Thoracic aorta (tissue), 2 donors: ENCODE measurements at regions not wholly inside any gene's neighbourhood (a gene's known extent, or its start where the extent isn't known, plus 50 kb on each side); places are given as distances from the start of the nearest gene placed in this dataset.

Source experiments
- ATAC-seq: fragments of 150-250 bp; one replicate; pipeline ENCODE4 v1.8.0; 2017; ENCODE audit warnings: low read depth; ENCODE audit not compliant: insufficient number of reproducible peaks, low FRiP score
- DNase-seq: peaks from one replicate; pipeline ENCODE4 v3.0.0-alpha.2; 2020; ENCODE audit warnings: low spot score
- H3K27ac ChIP-seq, 2 donors: fragments of 200-600 bp; sonication (generic); 1 replicate in 1 of 2; 2 replicates in 1 of 2; pipeline ENCODE4 v1.5.1; 2016; ENCODE audit warnings: mild to moderate bottlenecking in 2 of 2, moderate library complexity in 2 of 2
- H3K27me3 ChIP-seq: fragments of 200-600 bp; sonication (generic); replicated peaks from 2 replicates; pipeline ENCODE4 v1.6.0; 2016; ENCODE audit warnings: mild to moderate bottlenecking; ENCODE audit not compliant: insufficient read depth
- H3K36me3 ChIP-seq: fragments of 200-600 bp; sonication (generic); one replicate; pipeline ENCODE4 v1.5.1; 2016
- H3K4me1 ChIP-seq, 2 donors: fragments of 200-600 bp; sonication (generic); 1 replicate in 1 of 2; 2 replicates in 1 of 2; pipeline versions ENCODE4 v1.5.1 to v1.6.0; 2016; ENCODE audit warnings: low read depth in 2 of 2, mild to moderate bottlenecking in 1 of 2; ENCODE audit not compliant: control insufficient read depth in 1 of 2
- H3K4me3 ChIP-seq: fragments of 200-600 bp; sonication (generic); 2 replicates; pipeline ENCODE4 v1.5.1; 2016; ENCODE audit warnings: mild to moderate bottlenecking
- H3K9me3 ChIP-seq: fragments of 200-600 bp; sonication (generic); 2 replicates; pipeline ENCODE4 v1.5.1; 2016
- CTCF ChIP-seq: fragments of 200-600 bp; sonication (generic); IDR thresholded peaks from one replicate; pipeline ENCODE4 v1.5.1; 2019; ENCODE audit warnings: antibody characterized with exemption

- DNase-seq, result no peak
- H3K27ac ChIP-seq, result no peak overlapping the region
- H3K4me3 ChIP-seq, result no peak overlapping the region
- peaks cover 5 to 29% of the 10 kb centered on the region in 2 donors for H3K4me1 ChIP-seq
- no peaks in the 10 kb centered on the region for H3K9me3 ChIP-seq
- no peak for ATAC-seq
- H3K27me3 ChIP-seq, result no peaks in the 10 kb centered on the region
- no peaks in the 10 kb centered on the region for H3K36me3 ChIP-seq
- TF ChIP-seq CTCF, result no peak
Observed at GRCh38 chr14:34069854-34070582, 119.1 kb upstream of the EGLN3 start.

- Histone ChIP-seq H3K9me3 (no peaks in the 10 kb centered on the region), H3K4me1 (peaks cover 11 to 49% of the 10 kb centered on the region in 2 donors), H3K27me3 (no peaks in the 10 kb centered on the region), H3K36me3 (no peaks in the 10 kb centered on the region), H3K27ac (no peak overlapping the region), H3K4me3 (no peak overlapping the region)
- no peak for DNase-seq
- ATAC-seq, result no peak
- TF ChIP-seq CTCF, result no peak
Observed at GRCh38 chr14:34067587-34067986, 116.7 kb upstream of the EGLN3 start.

- Histone ChIP-seq H3K27ac (peak overlapping the region; percentile 54 to 63), H3K9me3 (no peaks in the 10 kb centered on the region), H3K4me3 (no peak overlapping the region), H3K36me3 (no peaks in the 10 kb centered on the region), H3K27me3 (no peaks in the 10 kb centered on the region), H3K4me1 (peaks cover 11 to 49% of the 10 kb centered on the region in 2 donors)
- TF ChIP-seq CTCF, result no peak
- DNase-seq (no peak), ATAC-seq (no peak)
Observed at GRCh38 chr14:34065690-34066391, 115.0 kb upstream of the EGLN3 start.

GRCh38 chr14:34065236-34065635 lies 114.4 kb upstream of the EGLN3 start:
- H3K27me3 ChIP-seq, result no peaks in the 10 kb centered on the region
- H3K4me3 ChIP-seq, result no peak overlapping the region
- ATAC-seq, result no peak
- H3K9me3 ChIP-seq, result no peaks in the 10 kb centered on the region
- DNase-seq, result no peak
- no peaks in the 10 kb centered on the region for H3K36me3 ChIP-seq
- H3K4me1 ChIP-seq, result peaks cover 11 to 46% of the 10 kb centered on the region in 2 donors
- peak overlapping the region; percentile 54 to 63 for H3K27ac ChIP-seq
- no peak for TF ChIP-seq CTCF

GRCh38 chr14:34064349-34064748 lies 113.5 kb upstream of the EGLN3 start:
- no peak for DNase-seq
- Histone ChIP-seq H3K36me3 (no peaks in the 10 kb centered on the region), H3K27me3 (no peaks in the 10 kb centered on the region), H3K9me3 (no peaks in the 10 kb centered on the region), H3K4me1 (peaks cover 6 to 43% of the 10 kb centered on the region in 2 donors), H3K4me3 (no peak overlapping the region), H3K27ac (peak overlapping the region in 1 of 2 donors; percentile 32)
- TF ChIP-seq CTCF, result no peak
- ATAC-seq, result no peak
